Transverse colon (tissue), 4 donors: ENCODE measurements at regions not wholly inside any gene's neighbourhood (a gene's known extent, or its start where the extent isn't known, plus 50 kb on each side); places are given as distances from the start of the nearest gene placed in this dataset.

Source experiments
- DNase-seq: peaks from one replicate; pipeline ENCODE4 v3.0.0-alpha.2; 2019
- H3K27ac ChIP-seq, 4 donors: fragments of 200-600 bp; sonication (generic); 2 replicates each; pipeline ENCODE4 v1.5.1; 2016 to 2018; ENCODE audit warnings: inconsistent platforms in 4 of 4
- H3K27me3 ChIP-seq: fragments of 200-600 bp; sonication (generic); 2 replicates; pipeline ENCODE4 v1.5.1; 2017; ENCODE audit warnings: inconsistent platforms
- H3K36me3 ChIP-seq, 4 donors: fragments of 200-600 bp; sonication (generic); 2 replicates each; pipeline ENCODE4 v1.5.1; 2017 to 2019; ENCODE audit warnings: inconsistent platforms in 4 of 4
- H3K4me1 ChIP-seq, 4 donors: fragments of 200-600 bp; sonication (generic); 2 replicates each; pipeline ENCODE4 v1.5.1; 2017 to 2020; ENCODE audit warnings: inconsistent platforms in 4 of 4
- H3K4me3 ChIP-seq, 4 donors: fragments of 200-600 bp; sonication (generic); 1 replicate in 1 of 4; 2 replicates in 3 of 4; pipeline versions ENCODE4 v1.5.1 to v1.6.1; 2017 to 2019; ENCODE audit warnings: inconsistent platforms in 4 of 4
- H3K9me3 ChIP-seq, 2 donors: fragments of 200-600 bp; sonication (generic); 2 replicates each; pipeline ENCODE4 v1.5.1; 2017 to 2019; ENCODE audit warnings: inconsistent platforms in 2 of 2
- CTCF ChIP-seq, 5 experiments: fragments of 200-600 bp in 3 of 5; fragments of 450-650 bp in 2 of 5; sonication (generic) in 3 of 5; IDR thresholded peaks; 1 replicate in 2 of 5; 2 replicates in 3 of 5; pipeline ENCODE4 v1.5.1; 2016 to 2017; ENCODE audit warnings: antibody characterized with exemption in 5 of 5, inconsistent platforms in 3 of 5, mild to moderate bottlenecking in 2 of 5, moderate library complexity in 1 of 5
- EP300 ChIP-seq: sonication (generic); formaldehyde crosslinking; IDR thresholded peaks from one replicate; pipeline ENCODE4 v1.6.1; 2017; ENCODE audit warnings: antibody characterized with exemption, low read depth
- POLR2A ChIP-seq: fragments of 450-650 bp; IDR thresholded peaks from one replicate; pipeline ENCODE4 v1.6.1; 2016; ENCODE audit warnings: antibody characterized with exemption, mild to moderate bottlenecking, moderate library complexity
- POLR2AphosphoS5 ChIP-seq, 3 donors: sonication (generic); formaldehyde crosslinking; IDR thresholded peaks; one replicate each; pipeline ENCODE4 v1.6.1; 2016; ENCODE audit warnings: antibody characterized with exemption in 3 of 3
- WGBS, 2 donors: methylation state at CpG; one replicate each; pipeline ENCODE4 v1.1.5; 2018; ENCODE audit warnings: low coverage in 1 of 2; 5-methylcytosine and 5-hydroxymethylcytosine counted together
- in situ Hi-C, 4 donors: fragments of 200-750 bp; cut with MboI; loops; one replicate each; pipeline versions ENCODE4 v1.15.0 to v1.15.1; 2017; ENCODE audit warnings: low sequenced_read_pairs in 3 of 4, low pct_ligation_motif_present in 1 of 4, low pct_unique_long_range_greater_than_20kb in 1 of 4
- intact Hi-C: fragments of 100-400 bp; cut with DNase I; formaldehyde crosslinking; loops from one replicate; pipeline ENCODE4 v1.15.1; 2023; ENCODE audit warnings: low total_unique reads

GRCh38 chr3:177831361-177831760 is 634.1 kb upstream of the TBL1XR1 start:
- Histone ChIP-seq H3K27ac (peak overlapping the region in 2 of 4 donors; percentile 11 to 63), H3K4me1 (peaks cover 0 to 9% (median 5%) of the 10 kb centered on the region in 4 donors), H3K4me3 (no peak overlapping the region), H3K27me3 (no peaks in the 10 kb centered on the region), H3K36me3 (no peaks in the 10 kb centered on the region), H3K9me3 (no peaks in the 10 kb centered on the region)
- TF ChIP-seq POLR2A (no peak), EP300 (no peak), CTCF (IDR thresholded peaks at IDR 0.05) (no peak), POLR2AphosphoS5 (IDR thresholded peaks at IDR 0.05) (no peak)
- intact Hi-C loops = no loop called here
- DNase-seq = no peak
- WGBS, 2 donors = 94 to 100% methylated on average over 2 to 4 of the region's 4 CpGs
- in situ Hi-C loops = no loop called here

- H3K27ac ChIP-seq = no peak overlapping the region
- no peak overlapping the region for H3K4me3 ChIP-seq
- no peaks in the 10 kb centered on the region for H3K27me3 ChIP-seq
- in situ Hi-C loops (no loop called here), intact Hi-C loops (no loop called here)
- WGBS, 2 donors = 29 to 39% methylated on average over 2 of the region's 2 CpGs
- H3K36me3 ChIP-seq = no peaks in the 10 kb centered on the region
- TF ChIP-seq POLR2A (no peak), EP300 (no peak), POLR2AphosphoS5 (IDR thresholded peaks at IDR 0.05) (peak in 2 of 3 donors; percentile 22 to 37), CTCF (IDR thresholded peaks at IDR 0.05) (no peak)
- DNase-seq = no peak
- no peaks in the 10 kb centered on the region for H3K9me3 ChIP-seq
- H3K4me1 ChIP-seq = peaks cover 0 to 6% (median 3%) of the 10 kb centered on the region in 4 donors
Observed at GRCh38 chr3:177832880-177833279, 635.6 kb upstream of the TBL1XR1 start.

DNA sequence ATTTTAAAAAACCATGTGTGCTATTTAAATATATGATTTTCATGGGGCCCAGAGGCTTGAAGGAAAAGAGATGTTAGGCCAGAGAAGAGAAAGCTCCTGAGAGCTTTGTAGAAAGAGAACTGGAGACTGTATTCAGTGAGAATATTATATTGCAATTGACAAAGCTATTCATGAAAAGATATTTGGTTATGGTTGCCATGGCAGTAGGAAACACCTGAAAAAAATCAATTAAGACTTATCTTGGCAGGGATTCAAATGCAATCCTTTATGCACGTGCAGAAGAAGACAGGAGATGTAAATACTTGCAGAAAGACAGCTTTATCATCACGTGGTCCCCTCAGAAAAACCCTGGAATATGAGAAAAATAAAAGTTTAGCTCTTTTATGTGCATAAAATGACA is 636.0 kb upstream of the TBL1XR1 start:
- no peaks in the 10 kb centered on the region for H3K36me3 ChIP-seq
- no peaks in the 10 kb centered on the region for H3K9me3 ChIP-seq
- no peak for TF ChIP-seq EP300
- no peak for TF ChIP-seq POLR2A
- TF ChIP-seq POLR2AphosphoS5 (IDR thresholded peaks at IDR 0.05) = no peak
- TF ChIP-seq CTCF (IDR thresholded peaks at IDR 0.05) = no peak
- no peak overlapping the region for H3K27ac ChIP-seq
- no peak overlapping the region for H3K4me3 ChIP-seq
- H3K27me3 ChIP-seq = no peaks in the 10 kb centered on the region
- in situ Hi-C loops = no loop called here
- 5 to 20% methylated on average over 2 of the region's 2 CpGs for WGBS, 2 donors
- H3K4me1 ChIP-seq = peaks cover 0 to 6% (median 3%) of the 10 kb centered on the region in 4 donors
- intact Hi-C loops = no loop called here
- no peak for DNase-seq

- no peaks in the 10 kb centered on the region for H3K36me3 ChIP-seq
- WGBS, 2 donors = 65 to 67% methylated on average over 2 of the region's 2 CpGs
- no peaks in the 10 kb centered on the region for H3K9me3 ChIP-seq
- DNase-seq = no peak
- no peaks in the 10 kb centered on the region for H3K27me3 ChIP-seq
- H3K4me1 ChIP-seq = peaks cover 0 to 6% (median 3%) of the 10 kb centered on the region in 4 donors
- in situ Hi-C loops = no loop called here
- peak overlapping the region in 3 of 4 donors; percentile 4 to 6 (median 5) for H3K27ac ChIP-seq
- TF ChIP-seq EP300 = no peak
- H3K4me3 ChIP-seq = no peak overlapping the region
- intact Hi-C loops = no loop called here
Observed at GRCh38 chr3:177835008-177835407, 637.7 kb upstream of the TBL1XR1 start.

- WGBS, 2 donors = 67% methylated on average over 1 of the region's 1 CpG
- Histone ChIP-seq H3K4me3 (no peak overlapping the region), H3K27me3 (no peaks in the 10 kb centered on the region), H3K27ac (peak overlapping the region; percentile 4 to 28 (median 7)), H3K36me3 (no peaks in the 10 kb centered on the region), H3K4me1 (peaks cover 0 to 6% (median 3%) of the 10 kb centered on the region in 4 donors), H3K9me3 (no peaks in the 10 kb centered on the region)
- TF ChIP-seq EP300 (no peak), CTCF (IDR thresholded peaks at IDR 0.05) (no peak), POLR2A (no peak), POLR2AphosphoS5 (IDR thresholded peaks at IDR 0.05) (peak in 2 of 3 donors; percentile 35 to 73)
- in situ Hi-C loops = no loop called here
- intact Hi-C loops = no loop called here
- DNase-seq = no peak
Observed at GRCh38 chr3:177835917-177836316, 638.6 kb upstream of the TBL1XR1 start.
